HG03039 (cell line): ENCODE measurements at regions not wholly inside any gene's neighbourhood (a gene's known extent, or its start where the extent isn't known, plus 50 kb on each side); places are given as distances from the start of the nearest gene placed in this dataset.

Experiments
- ATAC-seq: cut with Tn5 transposase; IDR thresholded peaks from one replicate; pipeline ENCODE4 v1.9.1; 2021; ENCODE audit warnings: mild to moderate bottlenecking, moderate library complexity; ENCODE audit not compliant: unreplicated experiment

GRCh38 chr15:25931851-25932250, 68.7 kb upstream of the ATP10A start:
- ATAC-seq: no peak

DNA sequence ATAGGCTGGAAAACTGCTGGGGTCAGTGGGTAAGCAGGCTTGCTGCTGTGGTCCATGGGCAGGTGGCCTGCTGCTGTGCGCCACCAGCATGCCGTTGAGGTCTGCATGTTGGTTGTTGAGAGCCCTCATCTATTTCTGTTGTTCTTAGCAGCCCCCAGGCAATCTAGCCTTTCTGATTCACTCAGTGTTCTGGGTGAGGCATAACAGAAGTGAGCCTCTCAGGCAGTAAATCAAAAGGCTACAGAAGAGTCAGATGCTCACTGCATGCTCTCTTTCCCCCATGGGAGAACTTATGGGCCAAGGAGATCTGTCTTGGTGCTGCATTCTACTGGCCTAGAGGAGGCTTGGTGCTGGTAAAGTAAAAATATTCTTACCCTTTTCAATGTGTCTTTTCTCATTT, 67.8 kb upstream of the ATP10A start:
- no peak for ATAC-seq
